ENCODE measurements at regions not wholly inside any gene's neighbourhood (a gene's known extent, or its start where the extent isn't known, plus 50 kb on each side); places are given as distances from the start of the nearest gene placed in this dataset.

- no peak for DNase-seq
These were observed 672.1 kb upstream of the RIOK2 start for GRCh38 chr5:97854871-97855762.

- DNase-seq, result no peak
These were observed 691.4 kb upstream of the RIOK2 start for GRCh38 chr5:97874491-97874890.

- DNase-seq, result no peak
These were observed 693.2 kb upstream of the RIOK2 start for GRCh38 chr5:97876272-97876671.

- DNase-seq, result no peak
These were observed 694.5 kb upstream of the RIOK2 start for GRCh38 chr5:97877588-97877987.

GRCh38 chr5:97888439-97888838 is 705.4 kb upstream of the RIOK2 start:
- DNase-seq, result no peak

- no peak for DNase-seq
These were observed 708.9 kb upstream of the RIOK2 start for GRCh38 chr5:97891971-97892370.

- no peak for DNase-seq
These were observed 720.7 kb upstream of the RIOK2 start for GRCh38 chr5:97903742-97904141.

- no peak for DNase-seq
These were observed 723.1 kb upstream of the RIOK2 start for GRCh38 chr5:97906135-97906534.

GRCh38 chr5:97907646-97908400 is 724.8 kb upstream of the RIOK2 start:
- no peak for DNase-seq

GRCh38 chr5:97909541-97909940 is 726.5 kb upstream of the RIOK2 start:
- DNase-seq, result no peak

GRCh38 chr5:97914483-97914882 is 731.4 kb upstream of the RIOK2 start:
- no peak for DNase-seq

GRCh38 chr5:97915106-97915505 is 732.1 kb upstream of the RIOK2 start:
- DNase-seq, result no peak

GRCh38 chr5:97918057-97918456 is 735.0 kb upstream of the RIOK2 start:
- DNase-seq, result no peak

GRCh38 chr5:97918620-97919019 is 735.6 kb upstream of the RIOK2 start:
- DNase-seq, result no peak

GRCh38 chr5:97919719-97920118 is 736.7 kb upstream of the RIOK2 start:
- no peak for DNase-seq

GRCh38 chr5:97922776-97923175 is 739.7 kb upstream of the RIOK2 start:
- DNase-seq, result no peak

- DNase-seq, result no peak
These were observed 740.4 kb upstream of the RIOK2 start for GRCh38 chr5:97923496-97923895.

GRCh38 chr5:97923997-97924396 is 741.0 kb upstream of the RIOK2 start:
- DNase-seq, result no peak

- DNase-seq, result no peak
These were observed 746.3 kb upstream of the RIOK2 start for GRCh38 chr5:97929383-97929782.

- no peak for DNase-seq
These were observed 748.8 kb upstream of the RIOK2 start for GRCh38 chr5:97931829-97932228.

- no peak for DNase-seq
These were observed 753.2 kb upstream of the RIOK2 start for GRCh38 chr5:97936231-97936630.

GRCh38 chr5:97937846-97938245 is 754.8 kb upstream of the RIOK2 start:
- DNase-seq, result no peak

GRCh38 chr5:97943036-97943435 is 760.0 kb upstream of the RIOK2 start:
- no peak for DNase-seq

- no peak for DNase-seq
These were observed 768.1 kb upstream of the RIOK2 start for GRCh38 chr5:97951139-97951538.

Data from T-helper 1 cell (primary cell).